Activated CD4-positive, alpha-beta T cell treated with anti-CD3 and anti-CD28 coated beads, Interleukin-2, amount 50 U/mL, for 16 hours (primary cell): ENCODE measurements at regions not wholly inside any gene's neighbourhood (a gene's known extent, or its start where the extent isn't known, plus 50 kb on each side); places are given as distances from the start of the nearest gene placed in this dataset.

Source experiments
- DNase-seq: peaks from one replicate; pipeline ENCODE4 v3.0.0-alpha.2; 2020

DNA sequence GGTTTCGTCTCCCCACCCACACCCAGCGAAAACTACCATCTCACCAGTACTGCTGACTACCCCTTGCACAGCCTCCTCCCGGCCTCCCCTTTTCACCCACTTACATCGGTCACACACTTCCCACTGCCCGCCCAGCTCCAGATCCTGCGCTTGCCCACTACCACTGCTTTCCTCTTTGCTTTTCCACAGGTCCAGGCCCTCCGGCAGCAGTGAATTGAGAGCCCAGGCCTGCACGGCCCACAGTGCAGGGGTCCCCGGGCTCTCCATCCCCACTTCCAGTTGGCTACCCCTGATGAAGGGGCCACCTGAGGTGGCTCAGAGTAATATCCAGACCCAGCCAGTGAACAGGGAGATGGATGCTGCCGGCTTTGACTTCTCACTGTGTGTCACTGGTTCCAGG, 120.2 kb upstream of the FSTL4 start:
- DNase-seq: no peak

GRCh38 chr5:133731951-133732350, 119.6 kb upstream of the FSTL4 start:
- DNase-seq: no peak

DNA sequence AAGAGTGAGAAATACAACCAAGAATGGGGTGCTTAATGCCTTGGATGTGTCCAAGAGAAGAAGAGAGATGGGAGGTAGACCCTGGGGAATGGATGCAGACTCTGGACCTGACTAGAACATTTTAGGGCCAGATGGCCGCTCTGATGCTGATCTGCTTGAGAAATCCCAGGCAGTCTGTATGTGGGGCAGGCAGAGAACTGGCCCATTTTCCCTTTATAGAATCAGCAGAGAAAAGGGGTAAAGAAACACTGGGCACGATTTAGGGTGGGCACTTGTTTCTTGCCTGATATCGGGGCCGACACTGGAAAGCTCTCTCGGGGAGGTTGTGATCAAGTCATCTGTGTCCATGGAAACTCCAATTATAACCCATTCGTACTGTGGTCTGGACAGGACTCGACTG, 118.5 kb upstream of the FSTL4 start:
- no peak for DNase-seq

- DNase-seq: no peak
Observed at GRCh38 chr5:133730346-133730745, 118.0 kb upstream of the FSTL4 start.

- no peak for DNase-seq
Observed at GRCh38 chr5:133729800-133730199, 117.5 kb upstream of the FSTL4 start.

- DNase-seq: no peak
Observed at GRCh38 chr5:133728475-133728874, 116.1 kb upstream of the FSTL4 start.

- no peak for DNase-seq
Observed at GRCh38 chr5:133727636-133728035, 115.3 kb upstream of the FSTL4 start.

GRCh38 chr5:133723651-133724366, 111.5 kb upstream of the FSTL4 start:
- no peak for DNase-seq

DNA sequence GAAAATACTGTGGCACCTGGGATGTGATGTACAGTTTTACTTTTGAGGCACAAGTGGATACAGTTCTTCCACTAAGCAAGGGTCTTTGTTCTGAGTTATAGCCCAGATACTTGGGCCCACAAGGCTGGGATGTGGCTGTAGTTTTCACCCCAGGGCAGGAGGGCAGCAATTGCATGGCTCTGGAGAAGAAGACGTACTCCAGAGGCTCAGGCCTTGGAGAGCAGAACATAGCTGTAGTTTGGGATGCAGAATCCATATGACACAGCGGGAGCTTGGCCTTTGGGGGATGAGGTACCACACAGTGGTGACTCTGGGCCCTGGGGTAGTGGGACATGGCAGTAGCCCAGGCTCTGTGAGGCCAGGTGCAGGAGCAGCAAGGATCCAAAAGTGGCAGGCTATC, 110.8 kb upstream of the FSTL4 start:
- no peak for DNase-seq

DNA sequence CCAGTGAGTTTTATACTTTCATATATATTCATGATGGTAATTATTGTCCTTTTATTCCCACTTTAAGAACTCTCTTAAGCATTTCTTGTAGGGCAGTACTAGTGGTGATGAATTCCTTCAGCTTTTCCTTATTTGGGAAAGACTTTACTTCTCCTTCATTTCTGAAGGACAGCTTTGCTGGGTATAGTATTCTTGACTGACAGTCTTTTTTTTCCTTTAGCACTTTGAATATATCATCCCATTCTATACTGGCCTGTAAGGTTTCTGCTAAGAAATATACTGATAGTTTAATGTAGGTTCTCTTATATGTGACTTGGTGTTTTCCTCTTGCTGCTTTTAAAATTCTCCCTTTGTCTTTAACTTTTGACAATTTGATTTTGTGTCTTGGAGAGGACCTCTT, 109.0 kb upstream of the FSTL4 start:
- DNase-seq: no peak

DNA sequence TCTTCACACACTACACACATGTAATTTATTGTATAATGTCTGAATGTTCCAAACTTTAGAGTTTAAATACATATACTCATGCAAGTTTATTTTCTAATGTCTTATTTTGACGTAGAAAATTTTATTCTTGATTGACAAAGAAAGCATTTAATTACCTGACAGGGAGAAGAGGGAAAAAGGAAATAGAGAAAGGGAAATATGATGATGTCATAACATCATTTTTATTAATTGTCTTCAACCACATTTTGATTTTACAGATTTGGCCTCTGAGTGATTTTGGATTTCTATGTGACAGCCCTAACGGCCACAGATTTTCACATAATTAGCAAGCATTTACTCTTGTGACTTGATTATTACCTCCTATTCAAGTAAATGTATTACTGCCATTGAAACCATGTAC, 106.1 kb upstream of the FSTL4 start:
- DNase-seq: no peak

DNA sequence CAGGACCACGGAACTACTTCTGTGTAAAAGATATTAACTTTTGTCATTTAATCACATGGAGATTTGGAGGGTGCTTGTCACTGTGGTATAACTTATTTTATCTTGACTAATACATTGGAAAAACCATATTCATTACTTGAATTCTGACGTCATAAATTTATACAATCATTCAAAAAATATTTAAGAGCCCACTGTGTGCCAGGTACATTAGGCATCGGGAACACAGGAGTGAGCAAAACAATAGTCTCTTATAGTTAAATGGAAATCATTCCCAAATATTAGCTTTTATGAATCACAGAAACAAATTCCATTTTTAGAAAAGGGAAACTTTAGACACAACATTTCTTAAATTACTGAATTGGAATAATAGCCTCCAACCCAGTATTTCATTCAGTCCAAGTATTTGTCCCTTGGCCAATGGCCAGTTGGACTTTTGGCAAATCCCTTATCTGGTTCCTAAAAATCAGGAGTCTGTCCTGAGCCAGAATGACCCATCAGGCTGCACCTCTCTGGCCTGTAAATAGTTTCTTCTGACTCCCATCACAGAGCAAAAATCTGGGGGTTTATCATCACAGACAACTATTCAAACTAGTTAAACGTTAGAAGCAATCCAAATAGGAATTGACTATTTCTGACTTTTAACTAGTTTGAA, 104.3 kb upstream of the FSTL4 start:
- no peak for DNase-seq

GRCh38 chr5:133715616-133716015, 103.3 kb upstream of the FSTL4 start:
- DNase-seq: no peak

DNA sequence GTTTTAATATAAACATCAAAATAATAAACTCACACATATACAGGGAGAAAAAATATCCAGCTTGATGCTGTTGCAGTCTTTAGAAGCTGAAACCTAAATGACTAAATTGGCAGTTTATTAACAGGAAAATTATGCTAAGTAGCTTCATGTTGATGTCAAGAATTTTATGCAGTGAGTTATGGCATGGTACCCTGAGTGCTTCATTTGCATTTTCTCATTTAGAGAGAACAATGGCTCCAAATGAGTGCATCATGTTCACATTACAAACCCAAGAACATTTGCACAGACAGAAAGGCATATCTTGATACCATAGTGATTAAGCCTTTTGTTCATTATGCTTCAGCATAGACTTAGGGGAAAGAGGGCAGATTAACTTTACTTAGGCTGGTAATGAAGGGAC, 102.9 kb upstream of the FSTL4 start:
- no peak for DNase-seq

GRCh38 chr5:133714161-133714915, 102.0 kb upstream of the FSTL4 start:
- no peak for DNase-seq

DNA sequence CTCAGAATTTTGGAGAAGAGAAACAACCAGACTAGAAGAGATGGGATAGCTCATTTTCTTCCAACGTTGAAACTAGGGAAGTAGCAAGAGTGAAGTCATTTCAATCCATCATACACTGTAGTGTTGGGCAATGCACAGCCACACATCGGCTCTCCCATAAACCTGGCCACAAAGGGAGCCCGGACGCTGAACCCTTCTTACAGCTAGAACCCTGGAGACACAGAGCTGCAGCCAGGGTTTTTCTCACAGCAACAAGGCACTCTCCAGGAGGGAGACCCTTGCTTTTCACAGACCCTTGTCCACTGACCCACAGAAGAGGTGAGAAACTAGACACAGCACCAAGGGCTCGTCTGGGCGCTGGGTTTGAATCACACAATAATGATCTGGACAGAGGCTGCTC, 101.4 kb upstream of the FSTL4 start:
- DNase-seq: no peak

DNA sequence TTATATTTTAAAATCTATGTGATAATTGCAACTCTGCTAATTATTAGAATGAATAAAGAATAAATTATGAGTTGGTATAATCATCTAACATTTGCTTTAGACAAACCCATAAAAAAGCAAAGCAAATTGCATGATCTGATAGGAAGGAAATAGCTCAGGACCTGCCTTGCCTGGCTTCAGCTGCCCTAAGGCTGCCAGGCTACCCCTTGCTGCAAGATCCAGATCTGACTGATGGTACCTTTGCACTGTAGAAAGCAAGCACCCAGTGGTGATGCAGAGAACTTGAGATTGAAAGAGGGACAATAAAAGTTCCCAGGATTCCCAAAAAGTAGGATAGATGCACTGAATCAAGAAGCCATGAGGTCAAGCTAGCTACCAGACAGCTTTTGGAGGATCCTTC, 100.9 kb upstream of the FSTL4 start:
- DNase-seq: no peak

DNA sequence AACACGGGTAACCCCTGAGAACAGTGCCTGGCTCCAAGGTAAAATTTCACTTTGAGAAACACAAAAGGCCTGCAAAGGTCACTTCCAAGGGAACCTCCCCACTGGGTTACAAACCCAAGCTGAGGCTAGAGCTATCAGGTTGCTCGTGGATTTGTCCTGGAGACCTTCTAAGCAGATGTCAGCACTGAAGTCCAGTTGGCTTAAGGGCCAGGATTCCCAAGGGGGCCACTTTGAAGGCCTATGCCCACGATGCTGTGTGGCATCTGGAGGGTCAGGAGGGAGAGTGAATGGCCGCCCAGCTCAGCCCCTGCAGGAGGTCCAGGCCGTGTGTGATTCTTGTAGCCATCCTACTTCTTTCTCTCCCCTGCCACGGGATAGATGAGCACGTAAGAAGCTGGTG, 100.2 kb upstream of the FSTL4 start:
- no peak for DNase-seq

- DNase-seq: no peak
Observed at GRCh38 chr5:133709209-133709725, 96.9 kb upstream of the FSTL4 start.

GRCh38 chr5:133708331-133708850, 96.0 kb upstream of the FSTL4 start:
- no peak for DNase-seq

DNA sequence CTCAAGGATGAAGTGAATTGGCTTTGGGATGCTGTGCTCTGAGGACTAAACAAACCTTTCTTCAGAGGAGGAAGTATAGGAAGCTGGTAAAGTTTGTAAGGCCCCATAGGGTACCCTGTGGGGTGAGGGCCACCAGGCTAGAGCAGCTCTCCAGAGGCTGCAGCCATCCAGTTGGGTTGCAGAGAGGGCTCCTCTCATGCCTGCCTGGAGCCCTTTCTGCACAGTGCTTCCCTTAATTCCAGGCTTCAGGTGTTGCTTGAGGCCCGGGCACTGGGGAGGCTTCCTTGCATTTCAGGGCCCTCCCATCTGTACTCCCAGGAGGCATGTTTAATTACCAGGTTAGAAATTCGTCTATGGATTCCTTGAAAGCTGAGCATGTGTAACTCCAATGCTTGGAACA, 95.3 kb upstream of the FSTL4 start:
- DNase-seq: no peak

GRCh38 chr5:133706506-133707430, 94.4 kb upstream of the FSTL4 start:
- no peak for DNase-seq

GRCh38 chr5:133705331-133705730, 93.0 kb upstream of the FSTL4 start:
- DNase-seq: no peak
